Naive thymus-derived CD4-positive, alpha-beta T cell (primary cell): ENCODE measurements at regions not wholly inside any gene's neighbourhood (a gene's known extent, or its start where the extent isn't known, plus 50 kb on each side); places are given as distances from the start of the nearest gene placed in this dataset.

ENCODE experiments used
- ATAC-seq: fragments of 150-1000 bp; cut with Tn5 transposase; 2 replicates; pipeline ENCODE4 v1.10.0; 2021; ENCODE audit warnings: mild to moderate bottlenecking, moderate library complexity
- CTCF ChIA-PET: fragments of 350-600 bp; sonication (Branson Sonifier 250); formaldehyde crosslinking; loops from one replicate; lab custom pipeline; 2021; ENCODE audit warnings: antibody characterized with exemption; lab: Charles Lee
- POLR2A ChIA-PET: fragments of 350-600 bp; sonication (Branson Sonifier 250); formaldehyde crosslinking; loops from one replicate; lab custom pipeline; 2021; ENCODE audit warnings: antibody characterized with exemption, inconsistent platforms; lab: Charles Lee
- DNase-seq, 9 donors: peaks; one replicate each; pipeline versions ENCODE4 v3.0.0 to v3.0.0-alpha.2; 2020 to 2022; ENCODE audit warnings: mixed read lengths in 1 of 9
- H3K27ac ChIP-seq: one replicate; pipeline ENCODE4 v1.7.0; 2013; ENCODE audit warnings: mild to moderate bottlenecking, low read depth, low read length, moderate library complexity
- H3K27me3 ChIP-seq, 2 donors: one replicate each; pipeline ENCODE4 v1.7.0; 2013; ENCODE audit warnings: low read length in 2 of 2, mild to moderate bottlenecking in 2 of 2, moderate library complexity in 2 of 2; ENCODE audit not compliant: control insufficient read depth in 2 of 2, insufficient read depth in 2 of 2
- H3K36me3 ChIP-seq, 3 experiments: 1 replicate in 2 of 3; 2 replicates in 1 of 3; pipeline ENCODE4 v1.7.0; 2013; ENCODE audit warnings: low read length in 3 of 3, mild to moderate bottlenecking in 3 of 3, moderate library complexity in 1 of 3; ENCODE audit not compliant: insufficient read depth in 3 of 3, control insufficient read depth in 2 of 3
- H3K4me1 ChIP-seq, 2 donors: one replicate each; pipeline ENCODE4 v1.7.0; 2013; ENCODE audit warnings: low read length in 2 of 2, mild to moderate bottlenecking in 2 of 2, moderate library complexity in 1 of 2; ENCODE audit not compliant: control insufficient read depth in 2 of 2, insufficient read depth in 2 of 2
- H3K4me3 ChIP-seq: 2 replicates; pipeline ENCODE4 v1.7.0; 2013; ENCODE audit warnings: mild to moderate bottlenecking, low read length
- H3K9me3 ChIP-seq, 3 experiments: 1 replicate in 2 of 3; 2 replicates in 1 of 3; pipeline ENCODE4 v1.7.0; 2013; ENCODE audit warnings: low read length in 3 of 3; ENCODE audit not compliant: control insufficient read depth in 2 of 3
- H3K27ac Mint-ChIP-seq, 9 donors: one replicate each; pipeline ENCODE4 v1.8.0; 2020 to 2022; ENCODE audit warnings: mixed read lengths in 9 of 9, mild to moderate bottlenecking in 8 of 9, moderate library complexity in 5 of 9, inconsistent platforms in 2 of 9
- H3K27me3 Mint-ChIP-seq, 5 donors: one replicate each; pipeline ENCODE4 v1.8.0; 2021 to 2022; ENCODE audit warnings: mixed read lengths in 5 of 5, mild to moderate bottlenecking in 1 of 5
- H3K36me3 Mint-ChIP-seq, 5 donors: one replicate each; pipeline ENCODE4 v1.8.0; 2020 to 2022; ENCODE audit warnings: mixed read lengths in 5 of 5, mild to moderate bottlenecking in 3 of 5, inconsistent platforms in 1 of 5
- H3K4me1 Mint-ChIP-seq, 7 donors: one replicate each; pipeline ENCODE4 v1.8.0; 2020 to 2022; ENCODE audit warnings: mixed read lengths in 7 of 7, mild to moderate bottlenecking in 3 of 7, inconsistent platforms in 1 of 7
- H3K4me3 Mint-ChIP-seq, 10 donors: one replicate each; pipeline ENCODE4 v1.8.0; 2020 to 2022; ENCODE audit warnings: mild to moderate bottlenecking in 10 of 10, mixed read lengths in 10 of 10, moderate library complexity in 6 of 10, inconsistent platforms in 2 of 10
- H3K9me3 Mint-ChIP-seq, 11 donors: one replicate each; pipeline ENCODE4 v1.8.0; 2020 to 2022; ENCODE audit warnings: mixed read lengths in 11 of 11, mild to moderate bottlenecking in 4 of 11, inconsistent platforms in 1 of 11, moderate library complexity in 1 of 11
- intact Hi-C, 2 donors: fragments of 100-400 bp; cut with micrococcal nuclease; formaldehyde crosslinking; loops; one replicate each; pipeline ENCODE4 v1.15.1; 2023

- Histone ChIP-seq H3K36me3 (no peaks in the 10 kb centered on the region), H3K9me3 (no peaks in the 10 kb centered on the region), H3K27me3 (no peaks in the 10 kb centered on the region), H3K27ac (no peak overlapping the region), H3K4me1 (no peaks in the 10 kb centered on the region), H3K4me3 (no peak overlapping the region)
- H3K4me1 Mint-ChIP-seq = no peaks in the 10 kb centered on the region
- peaks cover 7 to 26% (median 10%) of the 10 kb centered on the region in 5 donors for H3K27me3 Mint-ChIP-seq
- ATAC-seq = no peak
- CTCF ChIA-PET = no interaction called here
- no peak for DNase-seq
- intact Hi-C loops = no loop called here
- POLR2A ChIA-PET = no interaction called here
- H3K9me3 Mint-ChIP-seq = peaks cover 0 to 6% (median 0%) of the 10 kb centered on the region in 11 donors
- H3K36me3 Mint-ChIP-seq = no peaks in the 10 kb centered on the region
- H3K27ac Mint-ChIP-seq = no peak overlapping the region
- H3K4me3 Mint-ChIP-seq = no peak overlapping the region
Observed at GRCh38 chr9:99544526-99544925, 277.2 kb upstream of the NR4A3 start.

- Histone ChIP-seq H3K4me3 (no peak overlapping the region), H3K36me3 (no peaks in the 10 kb centered on the region), H3K27me3 (no peaks in the 10 kb centered on the region), H3K4me1 (no peaks in the 10 kb centered on the region), H3K27ac (no peak overlapping the region), H3K9me3 (no peaks in the 10 kb centered on the region)
- DNase-seq (no peak), ATAC-seq (no peak)
- POLR2A ChIA-PET = no interaction called here
- H3K4me1 Mint-ChIP-seq = no peaks in the 10 kb centered on the region
- CTCF ChIA-PET = no interaction called here
- H3K27ac Mint-ChIP-seq = no peak overlapping the region
- H3K4me3 Mint-ChIP-seq = no peak overlapping the region
- H3K9me3 Mint-ChIP-seq = peaks cover 4 to 43% (median 13%) of the 10 kb centered on the region in 11 donors
- intact Hi-C loops = no loop called here
- peaks cover 0 to 27% (median 5%) of the 10 kb centered on the region in 5 donors for H3K36me3 Mint-ChIP-seq
- H3K27me3 Mint-ChIP-seq = peaks cover 25 to 44% (median 39%) of the 10 kb centered on the region in 5 donors
Observed at GRCh38 chr9:99549441-99549840, 272.2 kb upstream of the NR4A3 start.

DNA sequence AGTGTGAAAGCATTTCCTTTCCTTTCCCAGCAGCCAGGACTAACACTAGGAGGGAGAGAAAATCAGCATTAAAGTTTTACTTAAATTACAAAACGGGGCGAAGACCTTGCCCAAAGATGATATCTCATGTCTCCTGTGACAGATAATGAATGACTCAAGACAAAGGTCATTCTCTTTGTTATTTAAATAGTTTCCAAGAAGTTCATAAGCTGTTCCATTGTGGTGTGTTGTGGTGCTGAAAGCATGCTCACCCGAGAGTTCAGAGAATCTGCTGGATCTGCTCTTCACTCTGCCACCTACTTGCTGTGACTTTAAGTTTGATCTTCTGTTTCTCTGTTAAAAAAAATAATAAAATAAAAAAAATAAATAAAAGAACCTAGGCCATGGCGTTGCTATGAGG is 265.9 kb upstream of the NR4A3 start:
- Mint-ChIP-seq H3K27me3 (peaks cover 16 to 32% (median 27%) of the 10 kb centered on the region in 5 donors), H3K4me1 (no peaks in the 10 kb centered on the region), H3K27ac (no peak overlapping the region), H3K9me3 (peaks cover 6 to 42% (median 18%) of the 10 kb centered on the region in 11 donors), H3K4me3 (no peak overlapping the region), H3K36me3 (peaks cover 0 to 23% (median 5%) of the 10 kb centered on the region in 5 donors)
- ATAC-seq = no peak
- H3K4me3 ChIP-seq = no peak overlapping the region
- H3K27me3 ChIP-seq = no peaks in the 10 kb centered on the region
- no peaks in the 10 kb centered on the region for H3K36me3 ChIP-seq
- POLR2A ChIA-PET = no interaction called here
- no peak for DNase-seq
- no peaks in the 10 kb centered on the region for H3K4me1 ChIP-seq
- no peaks in the 10 kb centered on the region for H3K9me3 ChIP-seq
- CTCF ChIA-PET = no interaction called here
- intact Hi-C loops = no loop called here
- no peak overlapping the region for H3K27ac ChIP-seq

- no peak for DNase-seq
- no peak overlapping the region for H3K27ac Mint-ChIP-seq
- ChIA-PET CTCF (no interaction called here), POLR2A (no interaction called here)
- Histone ChIP-seq H3K27ac (no peak overlapping the region), H3K9me3 (no peaks in the 10 kb centered on the region), H3K4me3 (no peak overlapping the region), H3K36me3 (no peaks in the 10 kb centered on the region), H3K4me1 (no peaks in the 10 kb centered on the region), H3K27me3 (no peaks in the 10 kb centered on the region)
- peaks cover 15 to 25% (median 23%) of the 10 kb centered on the region in 5 donors for H3K27me3 Mint-ChIP-seq
- no peaks in the 10 kb centered on the region for H3K4me1 Mint-ChIP-seq
- H3K36me3 Mint-ChIP-seq = peaks cover 0 to 20% (median 5%) of the 10 kb centered on the region in 5 donors
- peaks cover 3 to 31% (median 15%) of the 10 kb centered on the region in 11 donors for H3K9me3 Mint-ChIP-seq
- no peak for ATAC-seq
- no peak overlapping the region for H3K4me3 Mint-ChIP-seq
- intact Hi-C loops = no loop called here
Observed at GRCh38 chr9:99556998-99557397, 264.7 kb upstream of the NR4A3 start.

DNA sequence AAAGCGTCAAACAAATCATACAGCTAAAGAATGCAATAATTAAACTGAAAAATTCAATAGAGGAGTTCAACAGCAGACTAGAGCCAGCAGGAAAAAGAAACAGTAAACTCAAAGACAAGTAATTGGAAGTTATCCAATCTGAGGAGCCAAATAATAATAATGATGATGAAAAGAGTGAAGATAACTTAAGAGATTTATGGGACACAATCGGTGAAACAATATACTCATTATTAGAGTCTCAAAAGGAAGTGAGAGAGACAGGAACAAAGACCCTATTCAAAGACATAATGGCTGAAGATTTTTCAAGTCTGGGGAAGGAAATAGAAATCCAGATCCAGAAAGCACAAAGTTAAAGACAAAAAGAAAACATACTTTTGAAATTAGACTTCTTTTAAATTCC is 263.9 kb upstream of the NR4A3 start:
- Mint-ChIP-seq H3K36me3 (peaks cover 0 to 15% (median 5%) of the 10 kb centered on the region in 5 donors), H3K27ac (no peak overlapping the region), H3K27me3 (peaks cover 12 to 18% (median 15%) of the 10 kb centered on the region in 5 donors), H3K4me1 (no peaks in the 10 kb centered on the region), H3K4me3 (no peak overlapping the region), H3K9me3 (peaks cover 1 to 23% (median 12%) of the 10 kb centered on the region in 11 donors)
- Histone ChIP-seq H3K4me3 (no peak overlapping the region), H3K36me3 (no peaks in the 10 kb centered on the region), H3K9me3 (no peaks in the 10 kb centered on the region), H3K27ac (no peak overlapping the region), H3K4me1 (no peaks in the 10 kb centered on the region), H3K27me3 (no peaks in the 10 kb centered on the region)
- ChIA-PET POLR2A (no interaction called here), CTCF (no interaction called here)
- DNase-seq (no peak), ATAC-seq (no peak)
- intact Hi-C loops = no loop called here

- no peaks in the 10 kb centered on the region for H3K36me3 ChIP-seq
- intact Hi-C loops = no loop called here
- H3K4me3 ChIP-seq = no peak overlapping the region
- ChIA-PET POLR2A (no interaction called here), CTCF (no interaction called here)
- Mint-ChIP-seq H3K9me3 (peaks cover 1 to 20% (median 7%) of the 10 kb centered on the region in 11 donors), H3K36me3 (peaks cover 0 to 6% (median 4%) of the 10 kb centered on the region in 5 donors), H3K27me3 (peaks cover 4 to 17% (median 10%) of the 10 kb centered on the region in 5 donors), H3K4me3 (no peak overlapping the region), H3K27ac (no peak overlapping the region), H3K4me1 (no peaks in the 10 kb centered on the region)
- ATAC-seq (no peak), DNase-seq (no peak)
- H3K4me1 ChIP-seq = no peaks in the 10 kb centered on the region
- H3K27ac ChIP-seq = no peak overlapping the region
- no peaks in the 10 kb centered on the region for H3K27me3 ChIP-seq
- no peaks in the 10 kb centered on the region for H3K9me3 ChIP-seq
Observed at GRCh38 chr9:99559776-99560175, 261.9 kb upstream of the NR4A3 start.

- ATAC-seq (no peak), DNase-seq (no peak)
- no peaks in the 10 kb centered on the region for H3K36me3 ChIP-seq
- Mint-ChIP-seq H3K9me3 (peaks cover 1 to 20% (median 7%) of the 10 kb centered on the region in 11 donors), H3K36me3 (peaks cover 0 to 6% (median 4%) of the 10 kb centered on the region in 5 donors), H3K4me3 (no peak overlapping the region), H3K4me1 (no peaks in the 10 kb centered on the region), H3K27me3 (peaks cover 4 to 17% (median 10%) of the 10 kb centered on the region in 5 donors), H3K27ac (no peak overlapping the region)
- intact Hi-C loops = no loop called here
- ChIA-PET CTCF (no interaction called here), POLR2A (no interaction called here)
- no peaks in the 10 kb centered on the region for H3K27me3 ChIP-seq
- H3K4me1 ChIP-seq = no peaks in the 10 kb centered on the region
- H3K27ac ChIP-seq = no peak overlapping the region
- H3K9me3 ChIP-seq = no peaks in the 10 kb centered on the region
- no peak overlapping the region for H3K4me3 ChIP-seq
Observed at GRCh38 chr9:99560561-99560960, 261.1 kb upstream of the NR4A3 start.
